ENCODE measurements at regions not wholly inside any gene's neighbourhood (a gene's known extent, or its start where the extent isn't known, plus 50 kb on each side); places are given as distances from the start of the nearest gene placed in this dataset.

- no peaks in the 10 kb centered on the region for H3K9me3 Mint-ChIP-seq
- H3K27me3 Mint-ChIP-seq (ENCODE audit: low read depth): peaks cover 16% of the 10 kb centered on the region
- no peak overlapping the region for H3K27ac Mint-ChIP-seq
- H3K36me3 Mint-ChIP-seq (ENCODE audit: low read depth): no peaks in the 10 kb centered on the region
- no peak overlapping the region for H3K4me3 Mint-ChIP-seq
- TF ChIP-seq CTCF (IDR thresholded peaks at IDR 0.05; ENCODE audit: unreplicated experiment in 3 of 3): no peak
- H3K4me1 Mint-ChIP-seq: peaks cover 57% of the 10 kb centered on the region
These were observed 88.5 kb upstream of the PFN2 start for GRCh38 chr3:150059241-150059640.

- Mint-ChIP-seq H3K27me3 (ENCODE audit: low read depth) (peaks cover 19% of the 10 kb centered on the region), H3K36me3 (ENCODE audit: low read depth) (no peaks in the 10 kb centered on the region), H3K9me3 (no peaks in the 10 kb centered on the region), H3K4me1 (peaks cover 39% of the 10 kb centered on the region), H3K4me3 (no peak overlapping the region), H3K27ac (no peak overlapping the region)
- TF ChIP-seq CTCF (IDR thresholded peaks at IDR 0.05; ENCODE audit: unreplicated experiment in 3 of 3): no peak
These were observed 86.5 kb upstream of the PFN2 start for GRCh38 chr3:150057227-150057626.

GRCh38 chr3:150055332-150055731, 84.6 kb upstream of the PFN2 start:
- H3K4me1 Mint-ChIP-seq: peaks cover 20% of the 10 kb centered on the region
- no peaks in the 10 kb centered on the region for H3K9me3 Mint-ChIP-seq
- H3K36me3 Mint-ChIP-seq (ENCODE audit: low read depth): no peaks in the 10 kb centered on the region
- no peak for TF ChIP-seq CTCF (IDR thresholded peaks at IDR 0.05; ENCODE audit: unreplicated experiment in 3 of 3)
- peaks cover 19% of the 10 kb centered on the region for H3K27me3 Mint-ChIP-seq (ENCODE audit: low read depth)
- no peak overlapping the region for H3K4me3 Mint-ChIP-seq
- no peak overlapping the region for H3K27ac Mint-ChIP-seq

DNA sequence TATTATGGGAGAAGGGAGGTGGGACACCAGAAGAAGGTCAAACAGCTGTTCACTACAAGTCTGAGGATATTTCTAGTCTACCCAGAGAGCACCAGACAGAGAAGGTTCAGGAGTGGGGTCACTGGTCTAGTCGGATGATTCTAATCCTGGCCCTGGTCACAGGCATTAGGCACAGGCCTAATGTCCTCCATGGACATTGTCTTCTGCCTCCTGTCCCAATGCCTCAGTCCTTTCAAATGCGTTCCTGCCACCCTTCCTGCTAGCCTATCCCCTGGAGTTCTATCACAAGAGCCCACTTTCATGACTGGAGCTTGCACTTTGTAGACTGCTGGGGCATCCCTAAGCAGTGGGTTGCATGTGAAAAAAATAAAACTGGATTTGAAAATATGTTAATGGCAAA, 83.9 kb upstream of the PFN2 start:
- peaks cover 17% of the 10 kb centered on the region for H3K4me1 Mint-ChIP-seq
- H3K36me3 Mint-ChIP-seq (ENCODE audit: low read depth): no peaks in the 10 kb centered on the region
- H3K4me3 Mint-ChIP-seq: no peak overlapping the region
- H3K27ac Mint-ChIP-seq: no peak overlapping the region
- peaks cover 19% of the 10 kb centered on the region for H3K27me3 Mint-ChIP-seq (ENCODE audit: low read depth)
- no peak for TF ChIP-seq CTCF (IDR thresholded peaks at IDR 0.05; ENCODE audit: unreplicated experiment in 3 of 3)
- H3K9me3 Mint-ChIP-seq: no peaks in the 10 kb centered on the region

DNA sequence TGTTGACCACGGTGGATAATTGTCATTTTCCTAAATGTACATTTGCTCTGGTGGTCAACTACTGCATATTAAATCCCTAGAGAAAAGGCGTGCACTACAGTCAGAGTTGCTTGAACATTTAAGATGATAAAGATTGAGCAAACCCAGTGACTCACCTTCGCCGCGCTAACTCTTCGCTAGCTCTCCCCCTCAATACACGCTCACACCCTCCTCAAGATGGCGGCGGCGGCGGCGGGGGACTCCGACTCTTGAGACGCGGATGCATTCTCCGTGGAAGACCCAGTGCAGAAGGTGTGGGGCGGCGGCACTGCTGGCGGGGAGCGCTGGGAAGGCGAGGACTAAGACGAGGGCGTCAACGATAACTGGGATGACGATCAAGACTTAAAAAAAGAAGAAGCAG, 79.8 kb upstream of the PFN2 start:
- no peak for TF ChIP-seq CTCF (IDR thresholded peaks at IDR 0.05; ENCODE audit: unreplicated experiment in 3 of 3)
- Mint-ChIP-seq H3K36me3 (ENCODE audit: low read depth) (no peaks in the 10 kb centered on the region), H3K9me3 (no peaks in the 10 kb centered on the region), H3K27me3 (ENCODE audit: low read depth) (peaks cover 14% of the 10 kb centered on the region), H3K4me3 (no peak overlapping the region), H3K27ac (no peak overlapping the region), H3K4me1 (peaks cover 9% of the 10 kb centered on the region)

- TF ChIP-seq CTCF (IDR thresholded peaks at IDR 0.05; ENCODE audit: unreplicated experiment in 3 of 3): no peak
- Mint-ChIP-seq H3K9me3 (peaks cover 11% of the 10 kb centered on the region), H3K4me1 (no peaks in the 10 kb centered on the region), H3K27me3 (ENCODE audit: low read depth) (peaks cover 4% of the 10 kb centered on the region), H3K36me3 (ENCODE audit: low read depth) (no peaks in the 10 kb centered on the region), H3K27ac (no peak overlapping the region), H3K4me3 (no peak overlapping the region)
These were observed 78.6 kb upstream of the PFN2 start for GRCh38 chr3:150049317-150049716.
